Activated CD8-positive, alpha-beta memory T cell treated with anti-CD3 and anti-CD28 coated beads, Interleukin-2, amount 50 U/mL, for 1 hour (primary cell): ENCODE measurements at regions not wholly inside any gene's neighbourhood (a gene's known extent, or its start where the extent isn't known, plus 50 kb on each side); places are given as distances from the start of the nearest gene placed in this dataset.
"Not testable (repeated sequence)": the region's sequence is repeated elsewhere in the genome, so short reads cannot be mapped to it uniquely, and the experiment has no call there.

Experiments used
- DNase-seq: peaks from one replicate; pipeline ENCODE4 v3.0.0-alpha.2; 2020; ENCODE audit errors: extremely low read depth

DNA sequence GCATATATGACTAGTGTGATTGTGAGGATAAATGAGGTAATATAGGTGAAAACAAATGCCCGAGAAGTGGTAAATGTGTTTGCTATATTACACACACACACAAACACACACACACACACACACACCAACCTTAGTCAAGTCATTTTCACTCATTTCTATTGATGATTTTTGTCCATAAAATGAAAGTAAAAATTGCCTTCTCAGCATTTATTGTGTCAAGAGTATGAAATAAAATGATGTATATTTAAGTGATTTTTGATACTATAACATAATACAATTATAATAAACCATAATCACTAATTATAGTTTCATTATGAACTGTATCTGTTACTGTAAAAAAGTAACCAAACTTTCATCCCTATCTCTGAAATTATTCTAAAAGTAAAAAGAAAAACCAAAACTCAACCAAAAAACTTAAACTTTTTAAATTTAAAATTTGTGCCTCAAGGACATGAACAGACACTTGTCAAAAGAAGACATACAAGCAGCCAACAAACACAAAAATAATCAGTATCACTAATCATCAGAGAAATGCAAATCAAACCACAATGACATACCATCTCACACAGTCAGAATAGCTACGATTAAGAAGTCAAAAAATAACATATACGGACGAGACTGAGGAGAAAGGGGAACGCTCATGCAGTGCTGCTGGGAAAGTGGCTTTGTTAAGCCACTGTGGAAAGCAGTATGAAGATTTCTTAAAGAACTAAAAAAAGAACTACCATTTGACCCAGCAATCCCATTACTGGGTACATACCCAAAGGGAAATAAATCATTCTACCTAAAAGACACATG lies 601.0 kb downstream of the TMA16 start:
- no peak for DNase-seq

DNA sequence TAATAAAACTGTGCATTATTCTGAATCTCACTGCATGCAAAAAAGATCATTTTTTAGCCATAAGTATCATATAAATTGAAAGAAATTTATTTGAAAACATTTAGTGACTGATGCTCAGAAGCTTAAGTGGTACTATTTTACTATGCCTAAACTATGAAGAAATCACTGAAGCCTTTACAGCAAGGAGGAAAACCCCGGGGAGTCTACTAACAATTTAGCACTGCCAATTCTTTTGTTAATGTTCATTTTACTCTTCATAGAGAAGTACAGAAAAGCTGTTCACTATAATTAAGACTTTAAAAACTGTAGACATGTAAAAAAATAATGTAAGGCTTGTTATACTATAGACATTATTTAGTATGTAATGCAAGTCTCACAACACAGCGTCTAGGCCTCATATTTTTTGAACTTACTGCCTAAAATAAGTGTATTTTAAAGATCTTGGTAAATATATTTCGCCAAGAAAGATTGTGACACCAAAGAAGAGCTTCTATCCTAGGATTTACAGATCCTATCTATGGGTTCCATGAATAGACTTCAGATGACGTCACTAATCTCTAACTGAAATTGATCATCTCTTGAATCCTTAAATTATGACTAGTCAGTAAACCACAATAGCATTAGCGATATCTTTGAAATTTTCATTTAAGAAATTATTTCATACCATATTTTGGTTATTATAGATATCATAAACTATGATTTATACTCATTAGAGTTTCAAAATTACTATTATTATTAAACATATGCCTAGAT lies 602.5 kb downstream of the TMA16 start:
- no peak for DNase-seq

DNA sequence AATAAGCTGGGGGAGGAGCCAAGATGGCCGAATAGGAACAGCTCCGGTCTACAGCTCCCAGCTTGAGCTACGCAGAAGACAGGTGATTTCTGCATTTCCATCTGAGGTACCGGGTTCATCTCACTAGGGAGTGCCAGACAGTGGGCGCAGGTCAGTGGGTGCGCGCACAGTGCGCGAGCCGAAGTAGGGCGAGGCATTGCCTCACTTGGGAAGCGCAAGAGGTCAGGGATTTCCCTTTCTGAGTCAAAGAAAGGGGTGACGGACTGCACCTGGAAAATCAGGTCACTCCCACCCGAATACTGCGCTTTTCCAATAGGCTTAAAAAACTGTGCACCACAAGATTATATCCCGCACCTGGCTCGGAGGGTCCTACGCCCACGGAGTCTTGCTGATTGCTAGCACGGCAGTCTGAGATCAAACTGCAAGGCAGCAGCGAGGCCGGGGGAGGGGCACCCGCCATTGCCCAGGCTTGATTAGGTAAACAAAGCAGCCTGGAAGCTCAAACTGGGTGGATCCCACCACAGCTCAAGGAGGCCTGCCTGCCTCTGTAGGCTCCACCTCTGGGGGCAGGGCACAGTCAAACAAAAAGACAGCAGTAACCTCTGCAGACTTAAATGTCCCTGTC lies 606.4 kb downstream of the TMA16 start:
- not testable (repeated sequence) for DNase-seq

DNA sequence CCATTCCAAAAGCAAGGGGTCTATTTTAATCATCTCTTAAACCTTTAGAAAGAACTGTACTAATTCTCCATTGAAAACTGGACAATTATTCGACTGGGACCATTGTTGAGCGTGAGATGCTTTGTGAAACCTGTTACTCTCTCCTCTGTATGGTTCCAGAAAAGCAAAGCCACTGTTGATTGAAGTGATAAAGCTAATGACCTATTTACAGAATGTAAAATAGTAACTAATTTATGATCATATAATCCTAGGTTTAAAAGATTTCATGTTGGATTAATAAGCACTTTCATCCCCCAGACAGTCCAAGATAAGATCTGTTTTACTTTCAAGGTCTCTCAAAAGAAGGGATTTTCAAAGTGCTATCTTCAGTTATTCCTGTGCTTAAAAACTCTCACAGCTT lies 614.5 kb downstream of the TMA16 start:
- no peak for DNase-seq

DNA sequence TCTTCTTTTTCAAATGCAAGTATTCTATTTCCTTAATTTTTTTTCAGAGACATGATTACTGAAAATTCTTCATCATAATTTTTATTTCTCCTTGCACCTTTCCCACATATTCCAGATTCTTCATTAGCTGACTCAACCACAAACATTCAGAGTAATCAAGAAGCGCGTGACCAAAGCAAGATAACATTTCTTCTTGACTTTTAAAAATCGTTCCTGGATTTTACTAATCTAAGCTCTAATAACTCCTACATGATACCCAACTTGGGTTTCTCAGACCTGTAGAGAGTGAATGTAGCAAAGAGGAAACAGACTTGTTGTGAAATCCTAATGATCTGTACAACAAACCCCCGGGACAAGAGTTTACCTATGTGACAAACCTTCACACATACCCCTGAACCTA lies 615.0 kb downstream of the TMA16 start:
- DNase-seq, result no peak

DNA sequence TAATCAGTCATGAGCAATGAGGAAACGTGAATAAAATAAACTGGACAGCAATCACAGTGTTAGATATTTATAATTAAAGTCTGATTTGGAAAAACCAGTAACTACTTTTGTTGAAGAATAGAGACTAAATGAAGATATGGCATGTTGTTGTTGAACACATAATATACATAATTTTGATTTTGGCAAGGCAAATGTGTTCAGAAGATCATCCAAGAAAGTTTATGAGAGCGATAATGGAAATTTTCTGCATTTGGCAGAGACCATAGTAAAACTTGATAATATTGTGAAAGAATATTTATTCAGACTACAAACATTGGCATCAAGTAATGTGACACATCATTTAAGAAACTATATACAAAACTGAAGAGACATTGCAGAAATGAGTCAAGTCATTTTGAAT lies 620.7 kb downstream of the TMA16 start:
- DNase-seq, result no peak

DNA sequence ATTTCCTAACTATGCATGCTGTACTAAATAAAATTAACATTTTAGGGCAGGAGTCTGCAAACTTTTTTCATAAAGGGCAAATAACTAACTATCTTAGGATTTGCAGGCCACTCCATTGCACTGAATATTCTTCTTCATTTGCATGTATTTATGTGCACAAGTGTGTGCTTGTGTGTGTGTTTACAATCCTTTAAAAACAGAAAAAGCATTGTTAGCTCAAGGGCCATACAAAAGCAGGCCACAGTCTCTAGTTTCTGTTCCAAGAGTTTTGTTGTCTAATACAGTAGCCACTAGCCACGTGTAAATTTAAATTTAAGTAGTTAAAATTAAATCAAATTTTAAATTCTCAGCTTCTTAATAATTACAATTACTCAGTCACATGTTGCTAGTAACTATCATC lies 621.8 kb downstream of the TMA16 start:
- no peak for DNase-seq

DNA sequence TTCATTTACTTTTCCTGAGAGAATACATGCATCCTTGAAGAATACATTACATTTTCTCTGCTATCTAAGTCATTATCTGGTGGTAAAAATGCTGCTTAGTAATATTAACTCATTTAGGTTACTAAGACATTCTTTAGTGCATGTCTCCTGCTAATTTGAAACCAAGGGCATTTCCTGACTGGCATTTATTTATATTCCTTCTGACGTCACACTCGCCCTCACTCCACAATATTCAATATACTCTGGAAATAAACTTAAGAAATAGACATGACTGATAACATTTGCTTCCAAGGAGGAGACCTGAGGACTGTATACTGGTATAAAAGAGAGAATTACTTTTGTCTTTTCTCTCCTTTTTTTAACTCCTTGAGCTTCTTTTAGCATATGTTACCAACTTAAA lies 619.5 kb upstream of the SMIM31 start:
- no peak for DNase-seq

DNA sequence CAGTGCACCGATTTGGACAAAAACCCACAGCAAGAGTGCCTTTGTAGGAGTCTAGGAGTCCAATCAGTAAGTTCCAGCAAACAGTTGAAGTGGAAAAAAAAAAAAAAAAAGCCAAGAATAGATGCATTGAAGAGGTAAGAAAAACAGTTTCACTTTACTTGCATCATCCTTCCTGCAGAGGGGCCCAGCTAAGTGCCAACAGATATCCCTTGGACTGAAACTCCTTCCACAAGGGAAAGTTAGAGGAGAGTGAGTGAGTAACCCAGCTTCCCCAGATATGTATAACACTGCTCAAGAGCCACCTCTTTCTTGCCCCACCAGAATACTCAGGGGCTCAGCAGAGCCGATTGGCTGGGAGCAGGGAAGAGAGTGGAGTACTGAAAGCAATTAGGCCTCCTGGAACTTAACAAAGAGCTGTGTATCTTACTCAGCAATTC lies 617.7 kb upstream of the SMIM31 start:
- no peak for DNase-seq

DNA sequence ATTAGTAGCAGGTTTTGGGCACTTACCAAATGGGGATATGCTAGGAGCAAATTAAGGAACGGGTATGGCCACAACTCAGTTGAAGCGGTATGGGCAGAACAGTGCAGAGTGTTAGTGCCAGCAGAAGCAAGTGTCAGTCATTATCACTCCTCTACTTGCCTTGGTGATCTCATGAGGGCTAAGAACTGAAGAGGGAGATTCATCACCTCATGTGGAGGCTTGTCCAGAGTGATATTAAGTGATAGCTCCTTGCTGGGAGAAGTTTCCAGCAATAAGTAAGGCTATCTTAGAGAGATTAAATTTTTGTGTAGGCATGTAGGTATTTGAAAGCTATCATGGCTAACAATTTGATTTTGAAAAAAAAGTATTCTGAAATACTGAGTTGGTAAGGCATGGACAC lies 615.4 kb upstream of the SMIM31 start:
- DNase-seq, result no peak

DNA sequence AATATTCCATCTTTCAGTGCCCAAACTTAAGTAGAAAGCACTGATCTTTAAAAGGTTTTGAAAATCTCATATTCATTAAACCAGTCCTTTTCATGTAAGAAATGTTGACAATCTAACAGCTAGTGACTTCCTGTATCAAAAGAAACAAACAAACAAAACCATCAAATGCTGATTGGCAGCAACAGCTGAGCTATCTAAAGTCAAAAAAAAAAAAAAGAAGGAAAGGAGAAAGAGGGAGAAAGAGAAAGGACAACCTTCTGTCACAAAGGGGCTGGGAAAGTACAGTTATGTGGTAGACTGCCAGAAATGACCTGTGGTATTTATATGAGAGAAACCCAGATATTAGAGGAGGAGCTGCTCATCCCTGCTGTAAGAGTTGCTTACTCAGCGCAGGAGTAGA lies 614.6 kb upstream of the SMIM31 start:
- no peak for DNase-seq

DNA sequence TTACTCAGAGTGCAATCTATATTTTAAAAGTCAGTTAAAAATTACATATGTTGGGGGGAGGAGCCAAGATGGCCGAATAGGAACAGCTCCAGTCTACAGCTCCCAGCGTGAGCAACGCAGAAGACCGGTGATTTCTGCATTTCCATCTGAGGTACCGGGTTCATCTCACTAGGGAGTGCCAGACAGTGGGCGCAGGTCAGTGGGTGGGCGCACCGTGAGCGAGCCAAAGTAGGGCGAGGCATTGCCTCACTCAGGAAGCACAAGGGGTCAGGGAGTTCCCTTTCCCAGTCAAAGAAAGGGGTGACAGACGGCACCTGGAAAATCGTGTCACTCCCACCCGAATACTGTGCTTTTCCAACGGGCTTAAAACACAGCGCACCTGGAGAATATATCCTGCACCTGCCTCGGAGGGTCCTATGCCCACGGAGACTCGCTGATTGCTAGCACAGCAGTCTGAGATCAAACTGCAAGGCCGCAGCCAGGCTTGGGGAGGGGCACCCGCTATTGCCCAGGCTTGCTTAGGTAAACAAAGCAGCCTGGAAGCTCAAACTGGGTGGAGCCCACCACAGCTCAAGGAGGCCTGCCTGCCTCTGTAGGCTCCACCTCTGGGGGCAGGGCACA lies 612.1 kb upstream of the SMIM31 start:
- DNase-seq, result not testable (repeated sequence)

DNA sequence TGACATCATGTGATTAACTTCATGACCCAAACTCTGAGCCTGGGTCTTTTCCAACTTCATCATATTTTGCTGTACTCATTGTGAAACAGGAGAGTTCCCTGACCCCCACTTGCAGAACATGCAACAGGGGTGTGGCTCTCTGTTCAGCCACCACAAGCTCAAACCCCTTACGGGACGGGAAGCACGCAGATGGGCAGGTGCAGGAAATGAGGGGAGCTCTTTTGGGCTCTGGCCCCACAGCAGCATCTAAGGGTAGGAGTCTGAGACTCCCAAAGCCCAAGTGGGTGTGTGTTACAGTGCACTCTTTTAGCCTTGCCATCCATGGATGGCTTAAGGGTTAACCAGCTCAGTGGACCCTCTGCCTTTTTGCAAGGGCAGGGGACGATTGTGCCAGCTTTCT lies 599.5 kb upstream of the SMIM31 start:
- DNase-seq, result no peak

DNA sequence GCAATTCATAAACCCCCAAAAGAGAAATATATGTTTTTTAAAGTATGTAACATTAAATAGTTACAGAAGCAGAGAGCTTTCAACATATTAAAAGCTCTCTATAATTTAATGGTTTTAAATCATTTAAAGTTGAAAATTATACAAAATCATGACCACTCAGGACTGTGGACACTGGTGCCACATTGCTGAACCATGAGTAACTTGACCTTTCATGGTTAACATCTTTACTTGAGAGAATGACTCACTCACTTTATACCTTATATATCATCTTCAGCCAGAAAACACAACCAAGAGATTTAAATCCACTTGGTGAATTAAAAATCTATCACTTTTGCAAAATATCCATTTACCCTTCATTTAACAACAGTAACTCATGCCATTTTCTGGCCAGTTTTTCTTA lies 584.3 kb upstream of the SMIM31 start:
- no peak for DNase-seq

DNA sequence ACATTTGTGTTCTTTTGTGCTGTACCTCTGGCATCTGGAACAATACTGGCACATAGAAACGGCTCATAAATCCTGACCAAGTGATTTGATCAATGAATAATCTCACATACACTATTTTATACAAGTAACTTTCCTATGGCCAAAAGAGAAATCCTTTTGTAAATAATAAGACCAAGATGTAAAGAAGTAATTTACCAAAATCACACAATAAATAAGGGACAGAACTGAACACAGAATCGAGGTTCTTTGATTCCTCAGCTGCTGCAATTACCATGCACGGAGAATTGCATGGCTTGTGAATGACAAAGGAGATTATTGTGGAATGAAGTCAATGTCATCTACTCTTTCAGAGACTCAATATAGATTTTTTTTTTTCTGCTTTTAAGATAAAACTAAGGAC lies 576.8 kb upstream of the SMIM31 start:
- no peak for DNase-seq

DNA sequence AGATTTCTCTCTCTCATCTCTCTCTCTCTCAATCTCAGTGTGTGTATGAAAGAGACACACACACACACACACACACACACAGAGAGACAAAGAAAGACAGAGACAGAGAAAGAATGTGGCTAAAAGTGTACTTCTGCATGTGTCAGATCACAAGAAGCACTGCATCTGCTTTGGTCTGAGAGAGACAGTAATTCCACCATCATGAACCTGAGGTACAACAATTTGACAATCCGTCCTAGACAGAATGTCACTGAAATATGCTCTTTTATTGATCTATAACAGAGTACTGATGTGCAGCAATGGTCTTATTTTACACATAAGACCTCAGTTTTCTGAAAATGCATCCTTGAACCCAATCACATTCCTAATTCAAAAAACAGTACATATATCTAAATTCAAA lies 576.2 kb upstream of the SMIM31 start:
- DNase-seq, result no peak

DNA sequence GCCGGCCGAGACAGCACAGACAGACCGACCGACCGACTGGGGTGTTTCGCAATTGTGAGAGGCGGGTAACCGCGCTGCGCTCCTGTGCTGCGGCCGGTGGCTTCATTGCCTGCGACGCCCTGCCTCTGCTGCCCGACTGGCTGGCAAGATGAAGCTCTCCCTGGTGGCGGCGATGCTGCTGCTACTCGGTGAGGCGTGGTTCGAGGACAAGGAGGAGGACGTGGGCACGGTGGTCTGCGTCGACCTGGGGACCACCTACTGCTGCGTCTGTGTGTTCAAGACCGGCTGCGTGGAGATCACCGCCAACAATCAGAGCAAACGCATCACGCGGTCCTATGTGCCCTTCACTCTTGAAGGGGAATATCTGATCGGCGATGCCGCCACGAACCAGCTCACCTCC lies 565.7 kb upstream of the SMIM31 start:
- no peak for DNase-seq

DNA sequence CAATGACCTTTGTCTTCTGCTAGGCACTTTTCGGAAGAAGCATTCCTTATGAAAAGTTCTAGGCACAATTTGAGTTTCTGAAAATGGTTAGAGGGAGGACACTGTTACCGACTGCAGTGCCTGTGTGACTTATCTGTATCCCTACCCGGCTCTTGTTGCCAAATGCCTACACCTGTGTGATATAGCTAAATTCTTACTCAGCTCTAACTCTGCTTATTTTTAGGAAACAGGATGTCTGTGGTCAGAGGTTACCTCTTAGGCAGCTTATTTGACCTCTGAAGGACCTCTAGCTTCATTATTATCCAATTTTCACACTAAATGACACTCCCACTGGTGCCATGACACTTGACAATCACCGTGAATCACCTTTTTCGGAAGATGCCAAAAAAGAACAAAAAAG lies 561.1 kb upstream of the SMIM31 start:
- no peak for DNase-seq

DNA sequence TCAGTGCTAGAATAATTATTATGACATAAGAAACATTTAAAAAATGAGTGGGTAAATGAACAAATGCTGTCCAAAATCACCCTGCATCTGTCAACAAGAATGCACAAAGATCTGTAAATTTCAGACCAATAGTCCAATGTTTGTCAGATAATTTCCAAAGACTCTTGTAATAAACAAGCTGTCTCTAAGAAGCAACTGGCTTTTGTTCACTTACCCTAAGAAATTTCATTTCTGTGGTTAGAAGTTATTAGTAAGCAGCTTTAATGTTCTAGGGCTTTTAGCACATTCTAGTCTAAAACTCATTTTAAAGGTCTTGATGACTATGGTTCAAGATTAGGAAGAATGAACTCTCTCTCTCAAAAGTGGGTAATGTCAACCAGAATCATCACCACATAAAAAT lies 560.3 kb upstream of the SMIM31 start:
- DNase-seq, result no peak

DNA sequence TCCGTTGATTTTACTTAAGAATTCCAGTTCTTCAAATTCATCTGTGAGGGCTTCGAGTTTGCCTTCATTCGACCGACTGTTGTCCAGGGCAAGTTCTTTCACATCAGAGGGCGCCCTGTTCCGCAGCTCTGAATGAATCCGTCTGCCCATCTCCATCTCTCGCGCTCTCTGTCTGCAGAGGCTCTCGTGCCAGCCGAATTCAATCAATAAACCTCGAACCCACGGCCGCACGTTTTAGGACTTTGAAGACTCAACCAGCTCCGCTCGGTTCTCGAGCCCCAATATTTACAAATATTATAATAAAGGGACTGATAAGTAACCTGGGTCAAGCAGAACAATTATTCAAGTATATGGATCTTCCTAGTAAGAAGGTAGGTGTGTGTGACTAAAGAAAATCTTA lies 556.4 kb upstream of the SMIM31 start:
- no peak for DNase-seq

DNA sequence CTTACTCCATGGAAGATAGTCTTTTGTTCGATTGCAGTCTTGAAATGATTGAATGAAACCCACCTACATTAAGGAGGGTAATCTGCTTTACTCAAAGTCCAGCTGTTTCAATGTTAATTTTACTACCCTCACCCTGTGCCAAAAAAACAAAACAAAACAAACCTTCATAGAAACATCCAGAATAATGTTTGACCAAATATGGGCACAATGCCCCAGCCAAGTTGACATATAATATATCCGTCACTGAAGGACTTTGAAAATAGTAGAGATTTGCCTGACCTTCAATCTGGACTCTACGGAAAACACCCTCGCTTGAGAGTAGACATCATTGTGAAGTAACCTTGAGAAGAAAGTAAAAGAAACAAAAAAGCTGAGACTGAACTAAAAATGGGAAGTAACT lies 550.5 kb upstream of the SMIM31 start:
- no peak for DNase-seq

DNA sequence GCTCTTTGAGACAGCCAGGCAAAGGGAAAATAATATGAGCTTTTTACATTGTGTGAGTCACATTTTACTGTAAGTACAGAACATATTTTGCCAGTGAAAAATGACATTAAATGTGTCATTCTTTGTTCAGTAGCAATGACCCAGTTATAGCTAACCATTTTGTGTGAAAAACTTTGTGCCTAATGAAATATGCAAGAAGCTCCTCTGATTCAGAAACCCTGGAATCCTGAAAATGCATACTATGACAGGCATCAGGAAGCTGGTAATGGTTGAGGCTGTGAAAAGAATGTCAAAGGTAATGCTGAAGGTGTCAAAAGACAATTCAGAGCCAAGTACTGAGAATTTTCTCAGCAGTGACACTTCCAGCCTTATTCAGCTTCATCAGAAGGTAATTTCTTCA lies 549.5 kb upstream of the SMIM31 start:
- no peak for DNase-seq

DNA sequence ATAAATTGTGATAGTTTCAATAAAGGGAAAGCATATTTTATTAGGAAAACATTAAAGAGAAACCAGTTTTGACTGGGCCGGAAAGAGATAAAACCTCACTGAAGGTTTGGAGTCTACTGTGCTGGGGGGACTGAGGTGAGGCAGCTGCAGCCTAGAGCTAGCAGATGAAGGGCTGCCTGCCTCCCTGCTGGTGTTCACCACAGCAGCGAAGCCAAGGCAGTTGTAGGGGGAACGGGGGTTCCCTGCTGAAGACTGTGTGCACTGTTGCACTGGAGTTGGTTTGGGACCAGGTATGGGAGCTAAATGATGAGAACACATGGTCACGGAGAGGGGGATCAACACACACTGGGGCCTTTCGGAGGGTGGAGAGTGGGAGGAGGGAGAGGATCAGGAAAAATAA lies 546.5 kb upstream of the SMIM31 start:
- no peak for DNase-seq
